ENCODE measurements at regions not wholly inside any gene's neighbourhood (a gene's known extent, or its start where the extent isn't known, plus 50 kb on each side); places are given as distances from the start of the nearest gene placed in this dataset.
"Not testable (repeated sequence)": the region's sequence is repeated elsewhere in the genome, so short reads cannot be mapped to it uniquely, and the experiment has no call there.

DNA sequence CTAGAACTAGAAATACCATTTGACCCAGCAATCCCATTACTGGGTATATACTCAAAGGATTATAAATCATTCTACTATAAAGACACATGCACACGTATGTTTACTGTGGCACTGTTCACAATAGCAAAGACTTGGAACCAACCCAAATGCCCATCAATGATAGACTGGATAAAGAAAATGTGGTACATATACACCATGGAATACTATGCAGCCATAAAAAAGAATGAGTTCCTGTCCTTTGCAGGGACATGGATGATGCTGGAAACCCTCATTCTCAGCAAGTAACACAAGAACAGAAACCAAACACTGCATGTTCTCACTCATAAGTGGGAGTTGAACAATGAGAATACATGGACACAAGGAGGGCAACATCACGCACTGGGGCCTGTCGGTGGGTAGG, 550.3 kb upstream of the USP24 start:
- intact Hi-C loops (cut with DNase I); ATAC-seq; DNase-seq (ENCODE audit: missing footprints): not testable (repeated sequence)

- DNase-seq (ENCODE audit: missing footprints) (no peak), ATAC-seq (no peak)
- intact Hi-C loops (cut with DNase I): no loop called here
Measured at GRCh38 chr1:55751776-55752175, 536.6 kb upstream of the USP24 start.

DNA sequence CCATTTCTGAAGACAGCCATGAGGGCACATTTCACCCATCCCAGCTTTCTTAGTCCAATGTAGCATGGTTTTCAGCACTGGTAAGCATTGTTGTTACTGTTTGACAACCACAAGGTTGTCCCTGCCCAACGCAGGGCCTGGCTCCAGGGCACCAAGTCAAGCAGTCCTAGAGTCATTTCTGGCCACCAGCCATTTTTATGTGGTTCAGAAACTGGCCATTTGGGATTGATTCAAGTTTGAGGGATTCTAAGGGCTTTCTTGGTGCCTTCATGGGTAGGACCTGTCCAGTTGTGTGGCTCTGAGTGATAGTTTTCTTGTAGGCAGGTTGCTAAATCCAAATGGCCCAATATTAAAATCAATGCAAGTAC, 535.4 kb upstream of the USP24 start:
- no peak for DNase-seq (ENCODE audit: missing footprints)
- no peak for ATAC-seq
- intact Hi-C loops (cut with DNase I): no loop called here

DNA sequence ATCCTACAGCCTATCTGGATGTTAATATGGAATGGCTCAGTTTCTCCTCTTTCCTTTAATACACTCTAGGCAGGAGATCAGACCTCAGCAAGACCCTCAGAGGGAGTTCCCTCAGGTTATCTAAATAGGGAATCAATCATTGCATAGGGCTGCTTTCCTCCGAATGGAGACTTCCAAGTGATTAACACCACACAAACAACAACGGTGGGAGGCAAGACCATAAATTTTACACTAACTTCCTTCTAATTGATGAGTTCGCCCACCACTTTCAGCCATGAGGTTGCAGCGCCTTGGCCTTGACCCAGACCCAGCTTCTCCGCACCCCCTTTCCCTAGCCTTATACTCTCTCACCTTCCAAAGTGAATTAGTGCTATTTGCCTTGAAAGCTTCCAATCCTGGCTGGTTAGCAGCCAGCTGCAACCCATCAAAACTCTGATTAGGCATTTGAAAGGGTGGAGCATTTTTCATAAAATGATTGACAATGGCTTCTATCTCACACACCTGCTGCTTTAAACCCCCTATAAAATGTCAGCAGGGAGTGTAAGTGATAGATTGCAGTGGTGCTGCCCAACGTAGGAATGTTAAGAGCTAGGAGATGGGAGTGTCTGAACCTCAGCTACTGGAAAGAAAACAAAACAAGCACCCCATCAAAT, 534.9 kb upstream of the USP24 start:
- ATAC-seq: no peak
- intact Hi-C loops (cut with DNase I): no loop called here

DNA sequence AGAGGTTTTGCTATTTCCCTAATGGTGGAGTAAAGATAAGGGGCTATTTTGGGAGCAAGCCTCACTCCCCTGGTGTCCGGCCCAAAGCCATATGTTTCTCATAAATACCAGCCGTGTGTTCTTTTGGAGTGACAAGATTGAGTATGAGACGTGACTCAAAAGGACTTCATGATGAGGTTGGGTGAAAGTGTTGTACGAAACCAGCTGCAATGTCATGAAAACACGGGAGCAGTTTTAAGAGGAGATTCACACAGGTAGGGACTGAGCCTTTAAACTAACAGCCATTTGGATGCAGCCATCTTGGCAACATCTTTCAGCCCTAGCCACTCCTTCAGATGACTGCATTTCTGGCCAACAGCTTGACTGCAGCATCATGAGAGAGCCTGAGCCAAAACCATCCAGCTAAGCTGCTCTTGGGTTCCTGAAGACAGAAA, 532.3 kb upstream of the USP24 start:
- ATAC-seq (peak; percentile 73), DNase-seq (ENCODE audit: missing footprints) (no peak)
- intact Hi-C loops (cut with DNase I): no loop called here

More for the DNA sequence above, 534.9 kb upstream of the USP24 start:
- DNase-seq (ENCODE audit: missing footprints): no peak

DNA sequence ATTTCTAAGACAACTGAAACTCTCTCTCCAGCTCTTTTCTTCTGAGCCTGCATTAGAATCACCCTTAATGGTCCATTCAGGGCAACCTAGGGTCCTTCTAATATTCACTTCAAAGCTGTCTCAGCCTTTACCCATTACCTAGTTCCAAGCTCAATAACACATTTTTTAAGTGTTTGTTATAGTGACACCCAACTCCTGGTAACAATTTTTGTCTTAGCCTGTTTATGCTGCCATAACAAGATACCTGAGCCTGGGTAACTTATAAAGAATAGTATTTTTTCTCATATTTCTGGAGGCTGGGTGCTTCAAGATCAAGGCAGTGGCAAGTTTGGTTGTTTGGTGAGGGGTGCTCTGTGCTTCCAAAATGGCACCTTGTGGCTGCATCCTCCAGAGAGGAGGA, 531.5 kb upstream of the USP24 start:
- DNase-seq (ENCODE audit: missing footprints) (no peak), ATAC-seq (no peak)
- intact Hi-C loops (cut with DNase I): no loop called here

DNA sequence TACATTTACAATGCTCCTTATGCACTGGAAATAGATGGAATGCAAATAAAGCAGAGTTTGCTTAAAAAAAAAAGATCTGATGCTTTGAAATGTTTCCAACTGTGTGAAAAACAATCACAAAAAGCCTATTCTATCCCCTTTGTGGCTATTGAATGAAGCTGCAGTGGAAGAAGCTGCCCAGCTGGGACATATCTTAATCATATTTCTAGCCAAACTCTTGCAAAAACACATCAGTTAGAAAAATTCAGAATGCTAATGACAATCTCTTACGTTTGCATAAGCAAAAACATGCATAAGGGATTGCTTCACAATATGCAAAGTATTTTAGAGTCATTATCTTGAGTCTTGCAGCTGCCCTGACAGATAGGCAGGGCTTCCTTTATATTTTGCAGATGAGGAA, 526.4 kb upstream of the USP24 start:
- DNase-seq (ENCODE audit: missing footprints): no peak
- intact Hi-C loops (cut with DNase I): no loop called here
- peak; percentile 80 for ATAC-seq

DNA sequence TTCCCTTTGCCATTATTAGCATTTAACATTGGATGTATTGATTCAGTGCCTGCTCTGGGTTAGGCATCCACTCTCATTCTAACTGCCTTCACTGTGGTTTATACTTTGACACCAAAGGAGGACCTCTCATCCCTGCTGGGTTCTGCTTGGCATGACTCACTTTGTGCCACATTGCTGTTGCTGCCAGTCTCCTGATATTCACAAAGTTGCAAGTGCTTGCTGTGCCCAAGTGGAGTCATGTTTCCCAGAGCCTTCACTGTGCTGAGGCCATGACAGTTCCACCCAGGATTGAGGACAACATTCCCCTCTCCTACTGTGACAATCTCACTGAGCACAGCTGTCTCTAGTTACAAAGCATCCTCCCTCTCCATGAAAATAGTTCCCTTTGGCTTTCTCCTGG, 519.9 kb upstream of the USP24 start:
- ATAC-seq: no peak
- intact Hi-C loops (cut with DNase I): no loop called here
- DNase-seq (ENCODE audit: missing footprints): no peak

DNA sequence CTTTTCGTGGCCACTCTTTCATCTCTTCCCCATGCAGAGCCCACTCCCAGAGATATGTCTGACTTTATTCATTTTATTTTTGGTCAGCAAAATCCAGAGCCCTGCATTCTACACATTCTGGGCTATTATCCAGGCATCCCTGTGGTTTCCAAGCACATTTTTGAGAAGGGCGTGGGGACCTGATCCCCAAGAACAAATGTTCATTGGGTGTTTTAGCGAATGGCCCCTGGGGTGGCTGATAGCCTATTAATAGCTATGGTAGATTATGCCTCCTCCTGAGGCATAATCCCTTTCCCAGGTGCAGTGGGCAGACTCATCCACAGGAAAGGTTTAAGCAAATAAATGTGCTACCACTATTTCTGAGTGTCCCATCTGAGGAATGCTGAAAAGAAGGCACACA, 511.8 kb upstream of the USP24 start:
- ATAC-seq: no peak
- no peak for DNase-seq (ENCODE audit: missing footprints)
- intact Hi-C loops (cut with DNase I): no loop called here

DNA sequence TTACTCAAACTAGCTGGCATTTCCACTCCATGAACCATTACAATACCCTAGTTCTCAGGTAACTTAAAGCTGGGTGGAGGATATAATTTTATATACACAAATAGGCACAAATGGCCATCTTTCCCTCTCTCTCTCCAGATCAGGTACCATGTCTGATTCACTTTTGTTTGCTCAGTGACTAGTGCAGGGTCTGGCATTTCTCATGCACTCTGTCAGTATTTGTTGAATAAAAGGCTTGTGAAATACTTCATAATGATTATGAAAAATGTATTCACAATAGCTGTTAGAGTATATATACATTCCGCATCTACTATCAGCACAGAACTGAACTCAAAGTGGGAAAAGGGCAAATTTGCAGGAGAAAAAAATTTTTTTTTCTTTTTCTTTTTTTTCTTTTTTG, 510.2 kb upstream of the USP24 start:
- DNase-seq (ENCODE audit: missing footprints) (no peak), ATAC-seq (no peak)
- intact Hi-C loops (cut with DNase I): no loop called here

DNA sequence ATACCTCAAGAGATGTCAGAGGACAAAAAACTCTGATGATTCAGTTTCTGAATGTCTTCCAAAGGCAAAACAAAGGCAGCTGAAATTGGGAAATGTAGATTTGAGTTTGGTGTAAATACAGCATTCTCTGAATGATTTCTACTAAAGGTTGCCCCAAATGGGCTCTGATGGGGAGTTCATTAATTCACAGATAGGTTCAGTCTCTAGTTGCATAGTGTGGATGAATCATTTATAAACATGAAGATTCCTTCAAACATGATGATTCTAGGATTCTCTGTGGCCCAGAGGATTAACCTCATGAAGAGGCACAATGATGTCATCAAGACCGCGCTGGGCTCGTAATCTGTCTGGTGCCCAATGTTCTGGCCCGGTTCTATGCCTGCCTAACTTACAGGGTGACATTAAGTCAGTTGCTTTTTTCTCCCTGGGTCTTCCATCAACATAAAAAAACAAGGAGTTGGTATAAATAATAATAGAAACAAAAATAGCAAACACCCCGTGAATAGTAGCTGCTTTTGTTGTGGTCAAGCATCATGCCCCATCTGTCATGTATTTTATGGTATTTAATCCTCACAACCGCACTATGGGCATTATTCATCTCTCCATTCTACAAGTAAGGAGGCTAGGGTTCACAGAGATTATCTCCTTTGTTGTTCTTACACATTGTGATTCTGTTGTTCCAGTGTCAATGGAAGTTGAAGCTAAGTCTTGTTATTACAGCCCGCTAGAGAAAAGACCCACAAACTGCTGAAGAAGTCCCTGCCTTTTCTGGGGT, 509.6 kb upstream of the USP24 start:
- DNase-seq (ENCODE audit: missing footprints): peak; percentile 34

GRCh38 chr1:55723001-55723400, 507.8 kb upstream of the USP24 start:
- intact Hi-C loops (cut with DNase I): no loop called here
- DNase-seq (ENCODE audit: missing footprints): no peak

More for the DNA sequence above, 509.6 kb upstream of the USP24 start:
- intact Hi-C loops (cut with DNase I): no loop called here
- no peak for ATAC-seq

DNA sequence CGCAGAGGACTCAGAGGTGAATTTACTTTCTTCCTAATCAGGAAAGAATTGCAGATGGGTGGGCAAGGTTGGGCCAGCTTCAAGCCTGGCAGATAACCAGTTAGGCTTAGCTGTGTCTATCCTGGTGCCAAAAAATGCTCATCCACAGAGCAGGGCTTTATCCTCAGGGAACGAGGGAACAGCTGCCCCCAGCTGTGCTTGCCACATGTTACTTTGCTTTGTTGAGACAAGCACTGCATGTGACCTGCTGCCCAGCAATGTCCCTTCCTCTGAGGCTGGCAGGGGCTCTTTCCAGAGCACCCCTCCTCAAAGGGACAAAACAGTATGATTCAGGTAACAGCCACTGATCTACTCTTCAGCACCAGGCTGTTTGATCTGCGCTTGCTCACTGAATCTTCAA, 505.1 kb upstream of the USP24 start:
- intact Hi-C loops (cut with DNase I): no loop called here
- DNase-seq (ENCODE audit: missing footprints) (peak; percentile 47), ATAC-seq (peak; percentile 43)

More at GRCh38 chr1:55723001-55723400, 507.8 kb upstream of the USP24 start:
- no peak for ATAC-seq

GRCh38 chr1:55718758-55719671, 503.9 kb upstream of the USP24 start:
- no peak for DNase-seq (ENCODE audit: missing footprints)
- peak; percentile 89 for ATAC-seq
- intact Hi-C loops (cut with DNase I): no loop called here

- no peak for DNase-seq (ENCODE audit: missing footprints)
- intact Hi-C loops (cut with DNase I): no loop called here
- ATAC-seq: no peak
Measured at GRCh38 chr1:55717111-55717510, 501.9 kb upstream of the USP24 start.

GRCh38 chr1:55716610-55717009, 501.4 kb upstream of the USP24 start:
- intact Hi-C loops (cut with DNase I): no loop called here
- DNase-seq (ENCODE audit: missing footprints): no peak

GRCh38 chr1:55716151-55716550, 501.0 kb upstream of the USP24 start:
- intact Hi-C loops (cut with DNase I): no loop called here
- ATAC-seq: no peak

More at GRCh38 chr1:55716610-55717009, 501.4 kb upstream of the USP24 start:
- no peak for ATAC-seq

DNA sequence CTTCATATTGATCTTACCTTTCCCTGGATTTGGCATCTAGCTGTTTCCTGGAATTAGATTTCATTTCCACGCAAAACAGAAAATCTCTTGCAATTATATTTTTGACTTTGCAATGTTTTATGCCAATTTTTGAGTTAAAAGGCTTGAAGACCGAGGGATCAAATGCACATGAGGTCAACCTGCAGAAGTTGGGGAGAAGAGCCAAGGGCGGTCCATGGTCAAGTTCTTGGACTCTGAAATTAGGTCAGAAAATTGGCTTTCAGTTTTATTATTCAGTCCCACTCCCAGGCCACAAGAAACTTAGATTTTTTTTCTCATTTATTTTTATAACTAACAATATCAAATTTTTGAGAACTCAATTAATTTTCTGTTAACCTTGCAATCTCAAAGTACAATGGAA, 499.1 kb upstream of the USP24 start:
- no peak for ATAC-seq
- DNase-seq (ENCODE audit: missing footprints): no peak
- intact Hi-C loops (cut with DNase I): no loop called here

More at GRCh38 chr1:55716151-55716550, 501.0 kb upstream of the USP24 start:
- DNase-seq (ENCODE audit: missing footprints): no peak

DNA sequence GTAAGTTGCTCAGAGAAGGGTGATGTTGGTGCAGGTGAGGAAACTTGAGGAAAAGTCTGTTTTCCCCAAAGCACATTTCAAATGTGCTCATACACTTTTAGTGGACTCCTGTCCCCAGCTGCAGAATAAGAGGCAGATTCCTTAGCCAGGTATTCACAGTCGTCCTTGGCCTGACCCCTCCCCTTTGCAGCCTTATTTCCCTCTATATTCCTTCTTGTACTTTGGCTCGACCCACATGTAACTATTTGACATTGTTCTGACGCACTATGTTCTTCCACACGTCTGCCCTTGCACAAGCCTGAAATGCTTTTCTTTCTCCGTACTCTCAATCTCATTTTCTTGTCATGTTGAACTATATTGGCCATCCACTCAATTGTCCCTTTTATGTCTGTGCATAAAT, 498.4 kb upstream of the USP24 start:
- no peak for DNase-seq (ENCODE audit: missing footprints)
- intact Hi-C loops (cut with DNase I): no loop called here
- ATAC-seq: no peak

Measured in Right ventricle myocardium inferior (tissue), 1 donor.